ENCODE measurements at regions not wholly inside any gene's neighbourhood (a gene's known extent, or its start where the extent isn't known, plus 50 kb on each side); places are given as distances from the start of the nearest gene placed in this dataset.

GRCh38 chr2:226124548-226125011, 675.0 kb downstream of the IRS1 start:
- no peaks in the 10 kb centered on the region for H3K9me3 ChIP-seq (replicated peaks in 1 of 3)
- H3K36me3 ChIP-seq (replicated peaks in 1 of 2) = no peaks in the 10 kb centered on the region
- H3K4me1 ChIP-seq (replicated peaks in 1 of 2) = peaks cover 0 to 4% of the 10 kb centered on the region in 2 donors
- H3K4me3 ChIP-seq = no peak overlapping the region
- H3K27ac ChIP-seq = peak overlapping the region in 1 of 5 donors; percentile 31
- DNase-seq = no peak
- no peaks in the 10 kb centered on the region for H3K27me3 ChIP-seq
- WGBS, 4 donors = 60 to 75% (median 66%) methylated on average over 2 of the region's 2 CpGs
- no peak for TF ChIP-seq POLR2A (IDR thresholded peaks at IDR 0.05)
- TF ChIP-seq CTCF (IDR thresholded peaks at IDR 0.05) = no peak
- intact Hi-C loops (cut with DNase I) = loop anchor here in 1 of 2 donors (10.0 kb wide), 1 partner anchor 670 kb away; the partner anchor contains the start of gene IRS1

DNA sequence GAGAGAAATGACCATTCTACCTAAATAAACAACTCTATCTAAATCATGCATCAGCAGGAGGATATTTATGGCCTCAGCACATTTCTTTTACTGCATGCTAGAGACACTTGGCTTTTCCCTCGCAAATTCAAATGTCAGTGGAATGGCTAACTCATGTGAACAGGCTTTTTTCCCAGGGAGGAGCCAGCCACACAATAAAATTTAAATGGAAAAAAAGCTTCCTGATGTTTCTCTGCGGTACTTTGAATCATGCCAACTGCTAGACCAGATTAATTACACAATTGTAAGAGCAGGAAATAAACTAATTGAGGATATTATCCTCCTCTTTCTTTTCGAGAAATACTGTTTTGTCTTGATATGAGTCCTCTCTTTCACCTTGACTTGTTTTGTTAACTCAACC, 676.3 kb downstream of the IRS1 start:
- intact Hi-C loops (cut with DNase I) = loop anchor here in 1 of 2 donors (10.0 kb wide), 1 partner anchor 672 kb away; the partner anchor contains the start of gene IRS1
- 19 to 43% (median 34%) methylated on average over 3 of the region's 3 CpGs for WGBS, 4 donors
- TF ChIP-seq CTCF (IDR thresholded peaks at IDR 0.05) (no peak), POLR2A (IDR thresholded peaks at IDR 0.05) (no peak)
- no peaks in the 10 kb centered on the region for H3K36me3 ChIP-seq (replicated peaks in 1 of 2)
- H3K27me3 ChIP-seq = no peaks in the 10 kb centered on the region
- peaks cover 2 to 15% of the 10 kb centered on the region in 2 donors for H3K4me1 ChIP-seq (replicated peaks in 1 of 2)
- H3K4me3 ChIP-seq = no peak overlapping the region
- DNase-seq = no peak
- no peaks in the 10 kb centered on the region for H3K9me3 ChIP-seq (replicated peaks in 1 of 3)
- no peak overlapping the region for H3K27ac ChIP-seq

DNA sequence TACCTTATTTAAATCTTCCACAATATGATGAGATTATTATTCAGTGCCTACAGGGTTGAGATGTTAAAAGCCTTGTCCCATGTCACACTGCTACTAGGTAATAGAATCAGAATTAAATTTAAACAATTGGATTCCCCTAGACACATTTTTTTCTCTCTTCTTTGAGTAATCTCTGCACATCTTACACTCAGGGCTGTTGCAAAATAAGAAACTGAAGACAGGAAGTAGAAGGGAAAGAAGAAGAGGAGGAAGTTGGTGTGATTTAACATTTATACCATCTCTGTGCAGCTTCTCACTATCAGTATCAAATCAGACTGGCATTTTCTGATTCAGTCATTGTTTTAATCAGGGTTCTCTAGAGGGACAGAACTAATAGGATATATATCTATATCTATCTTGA, 677.6 kb downstream of the IRS1 start:
- Histone ChIP-seq H3K27me3 (no peaks in the 10 kb centered on the region), H3K36me3 (replicated peaks in 1 of 2) (no peaks in the 10 kb centered on the region), H3K27ac (no peak overlapping the region), H3K4me3 (no peak overlapping the region), H3K4me1 (replicated peaks in 1 of 2) (peaks cover 7 to 19% of the 10 kb centered on the region in 2 donors), H3K9me3 (replicated peaks in 1 of 3) (no peaks in the 10 kb centered on the region)
- TF ChIP-seq POLR2A (IDR thresholded peaks at IDR 0.05) (no peak), CTCF (IDR thresholded peaks at IDR 0.05) (no peak)
- intact Hi-C loops (cut with DNase I) = loop anchor here in 1 of 2 donors (10.0 kb wide), 1 partner anchor 673 kb away; the partner anchor contains the start of gene IRS1
- no peak for DNase-seq

GRCh38 chr2:226121046-226121738, 678.4 kb downstream of the IRS1 start:
- H3K9me3 ChIP-seq (replicated peaks in 1 of 3) = no peaks in the 10 kb centered on the region
- no peak overlapping the region for H3K27ac ChIP-seq
- H3K36me3 ChIP-seq (replicated peaks in 1 of 2) = no peaks in the 10 kb centered on the region
- H3K4me3 ChIP-seq = no peak overlapping the region
- 47 to 51% (median 47%) methylated on average over 4 of the region's 4 CpGs for WGBS, 4 donors
- TF ChIP-seq POLR2A (IDR thresholded peaks at IDR 0.05) = no peak
- no peak for TF ChIP-seq CTCF (IDR thresholded peaks at IDR 0.05)
- intact Hi-C loops (cut with DNase I) = loop anchor here in 1 of 2 donors (10.0 kb wide), 1 partner anchor 674 kb away; the partner anchor contains the start of gene IRS1
- H3K27me3 ChIP-seq = no peaks in the 10 kb centered on the region
- peaks cover 7 to 19% of the 10 kb centered on the region in 2 donors for H3K4me1 ChIP-seq (replicated peaks in 1 of 2)
- no peak for DNase-seq
